HG03108 (cell line): ENCODE measurements at regions not wholly inside any gene's neighbourhood (a gene's known extent, or its start where the extent isn't known, plus 50 kb on each side); places are given as distances from the start of the nearest gene placed in this dataset.
"Not testable (repeated sequence)": the region's sequence is repeated elsewhere in the genome, so short reads cannot be mapped to it uniquely, and the experiment has no call there.

Experiments
- ATAC-seq: cut with Tn5 transposase; IDR thresholded peaks from one replicate; pipeline ENCODE4 v1.9.1; 2021; ENCODE audit warnings: moderate library complexity; ENCODE audit not compliant: unreplicated experiment

- ATAC-seq, result no peak
Observed at GRCh38 chr9:82489201-82489821, 500.7 kb downstream of the SPATA31D1 start.

- ATAC-seq, result no peak
Observed at GRCh38 chr9:82490019-82490499, 501.5 kb downstream of the SPATA31D1 start.

DNA sequence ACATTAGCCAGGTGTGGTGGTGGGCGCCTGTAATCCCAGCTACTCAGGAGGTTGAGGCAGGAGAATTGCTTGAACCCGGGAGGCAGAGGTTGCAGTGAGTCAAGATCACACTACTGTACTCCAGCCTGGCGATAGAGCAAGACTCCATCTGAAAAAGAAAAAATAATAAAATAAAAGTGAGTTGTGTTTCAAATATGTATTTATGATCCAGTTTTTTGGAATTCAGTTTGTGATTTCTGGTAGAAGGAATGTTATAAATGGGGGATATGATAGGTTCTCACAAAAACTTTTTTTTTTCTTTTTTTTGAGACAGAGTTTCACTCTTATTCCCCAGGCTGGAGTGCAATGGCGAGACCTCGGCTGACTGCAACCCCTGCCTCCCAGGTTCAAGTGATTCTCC lies 502.2 kb downstream of the SPATA31D1 start:
- ATAC-seq, result not testable (repeated sequence)

DNA sequence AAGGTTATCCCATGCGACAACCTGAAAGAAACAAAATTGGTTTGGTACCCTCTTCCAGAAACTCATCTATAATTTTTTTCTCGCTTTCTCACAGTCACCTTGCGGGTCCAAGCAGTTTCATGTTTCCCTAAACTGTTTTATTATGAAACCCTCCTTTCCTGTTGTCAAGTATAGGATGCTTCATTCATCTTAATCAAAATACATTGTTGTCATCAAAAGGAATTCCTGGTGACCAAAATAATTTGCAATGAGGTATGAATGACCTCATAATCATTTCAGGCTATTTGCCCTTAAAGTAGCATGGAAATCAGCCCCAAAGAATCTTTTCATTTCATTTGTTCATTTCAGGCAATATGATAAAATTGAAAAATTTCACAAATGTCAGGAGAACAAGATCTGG lies 503.0 kb downstream of the SPATA31D1 start:
- ATAC-seq, result no peak

DNA sequence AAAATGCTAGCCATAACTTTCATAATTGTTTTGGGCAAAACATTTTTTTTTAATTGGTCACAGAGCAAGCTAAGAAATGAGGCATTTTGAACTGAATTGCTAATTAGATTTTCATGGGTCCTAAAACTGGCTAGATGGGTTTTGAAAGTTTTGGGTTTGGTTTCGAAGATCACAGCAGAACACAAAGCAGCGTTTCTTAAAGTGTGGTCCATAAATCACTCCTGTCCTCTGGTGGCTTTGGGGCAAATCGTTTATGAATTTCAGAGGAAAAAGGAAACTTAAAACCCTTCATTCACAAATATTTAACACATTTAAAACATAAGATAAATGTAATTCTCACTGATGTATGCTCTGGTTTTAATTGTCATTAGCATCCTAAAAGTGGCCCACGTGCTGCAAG lies 503.7 kb downstream of the SPATA31D1 start:
- no peak for ATAC-seq

DNA sequence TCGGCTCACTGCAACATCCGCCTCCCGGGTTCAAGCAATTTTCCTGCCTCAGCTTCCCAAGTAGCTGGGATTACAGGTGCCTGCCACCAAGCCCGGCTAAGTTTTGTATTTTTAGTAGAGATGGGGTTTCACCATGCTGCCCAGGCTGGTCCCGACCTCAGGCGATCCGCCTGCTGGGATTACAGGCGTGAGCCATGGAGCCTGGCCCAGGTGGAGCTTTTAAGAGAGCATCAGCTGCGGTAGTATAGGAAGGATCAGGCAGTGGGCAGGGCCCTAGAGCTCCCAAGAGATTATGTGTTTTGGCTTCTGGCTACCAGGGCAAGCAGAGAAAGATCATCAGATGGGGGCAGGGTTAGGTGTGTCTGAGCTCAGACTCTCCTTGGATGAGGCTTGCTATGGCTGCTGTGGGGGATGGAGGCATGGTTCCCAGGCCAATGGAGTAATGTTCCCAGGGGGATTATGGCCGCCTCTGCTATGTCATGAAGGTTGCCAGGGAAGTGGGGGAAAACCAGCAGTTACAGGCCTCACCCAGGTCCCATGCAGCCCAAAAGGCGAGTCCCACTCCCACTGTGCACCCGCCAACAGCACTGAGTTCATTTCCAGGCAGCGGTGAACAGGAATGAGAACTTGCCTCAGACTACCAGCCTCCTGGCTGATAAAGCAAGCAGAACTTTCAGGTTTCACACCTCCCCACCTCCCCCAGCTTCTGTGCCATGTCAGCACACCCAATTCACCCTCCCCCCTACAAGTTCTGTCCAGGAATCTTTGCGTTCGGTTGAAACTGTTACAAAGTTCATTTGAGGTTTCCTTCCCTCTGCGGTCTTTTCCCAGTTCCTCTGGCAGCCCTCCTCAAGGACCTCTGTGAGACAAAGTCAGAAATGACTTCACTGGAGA lies 507.6 kb downstream of the SPATA31D1 start:
- no peak for ATAC-seq

DNA sequence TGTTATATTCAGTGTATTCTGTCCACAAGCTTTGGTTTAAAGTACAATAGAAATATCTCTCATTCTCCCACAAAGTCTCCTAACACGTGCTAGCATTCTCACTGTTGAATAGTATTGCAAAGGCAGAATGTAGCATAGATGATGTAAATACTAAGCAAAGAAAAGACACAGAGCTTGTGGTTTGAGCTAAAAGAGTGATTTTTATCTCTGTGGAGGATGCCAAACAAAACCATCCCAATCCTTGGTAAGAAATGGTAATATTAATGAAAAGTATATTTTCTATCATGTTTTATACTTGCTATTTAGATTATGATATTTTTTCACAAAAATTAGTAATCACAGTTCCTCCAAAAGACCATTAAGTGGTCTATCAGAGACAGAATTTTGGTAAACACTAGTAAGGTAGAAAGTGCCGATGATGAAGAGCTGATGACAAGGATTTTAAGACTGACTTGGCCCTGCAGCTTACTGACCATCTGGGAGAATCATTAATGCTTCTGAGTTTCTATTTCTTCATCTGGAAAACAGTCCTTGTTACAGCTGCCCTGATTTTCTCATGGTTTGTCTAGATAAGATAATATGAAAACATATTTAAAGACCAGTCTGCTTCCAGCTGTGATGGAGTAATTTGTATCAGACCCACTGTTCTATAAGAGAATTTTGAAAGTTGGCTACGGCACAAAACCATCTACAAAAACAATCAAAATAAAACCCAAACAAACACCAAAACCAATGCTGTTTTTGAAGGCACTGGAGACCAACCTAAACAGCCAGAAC lies 510.2 kb downstream of the SPATA31D1 start:
- no peak for ATAC-seq

- ATAC-seq, result no peak
Observed at GRCh38 chr9:82499337-82499736, 510.8 kb downstream of the SPATA31D1 start.

DNA sequence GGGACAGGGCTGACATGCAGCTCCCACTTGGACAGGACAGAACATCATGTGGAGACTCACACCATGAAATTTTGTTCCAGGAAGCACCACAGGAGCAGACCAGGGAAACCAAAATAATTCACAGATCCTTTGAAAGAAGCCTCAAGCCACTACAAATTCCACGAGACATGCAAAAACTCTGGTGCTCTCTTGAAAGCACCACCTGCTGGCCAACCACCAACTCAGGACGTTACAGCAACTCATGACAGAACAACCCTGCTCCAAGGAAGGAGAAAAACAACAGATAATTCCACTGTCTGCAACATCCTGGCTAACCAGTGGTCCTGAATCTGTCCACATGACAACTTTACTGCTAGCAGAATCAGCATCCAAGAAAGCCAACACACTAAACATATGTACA lies 516.0 kb downstream of the SPATA31D1 start:
- no peak for ATAC-seq

GRCh38 chr9:82511626-82512025 lies 523.1 kb downstream of the SPATA31D1 start:
- no peak for ATAC-seq

DNA sequence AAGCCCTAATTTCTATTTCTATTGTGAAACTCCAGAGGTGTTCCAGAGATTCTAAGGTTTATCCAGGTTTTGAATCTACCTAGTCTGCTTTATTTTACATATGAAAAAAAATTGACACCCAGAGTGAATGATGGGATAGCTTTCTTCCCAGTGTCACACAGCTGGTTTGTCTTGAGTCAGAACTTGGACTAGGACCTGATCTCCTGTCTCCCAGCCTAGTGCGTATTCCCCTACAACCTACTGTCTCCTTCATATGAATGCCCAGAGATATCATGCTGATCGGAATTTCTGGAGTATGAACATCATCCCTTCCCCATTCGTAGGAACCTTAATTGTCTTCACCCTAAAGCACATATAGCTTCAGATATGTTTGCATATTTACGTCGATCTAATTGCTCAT lies 524.2 kb downstream of the SPATA31D1 start:
- no peak for ATAC-seq

GRCh38 chr9:82513242-82513751 lies 524.7 kb downstream of the SPATA31D1 start:
- ATAC-seq, result no peak

DNA sequence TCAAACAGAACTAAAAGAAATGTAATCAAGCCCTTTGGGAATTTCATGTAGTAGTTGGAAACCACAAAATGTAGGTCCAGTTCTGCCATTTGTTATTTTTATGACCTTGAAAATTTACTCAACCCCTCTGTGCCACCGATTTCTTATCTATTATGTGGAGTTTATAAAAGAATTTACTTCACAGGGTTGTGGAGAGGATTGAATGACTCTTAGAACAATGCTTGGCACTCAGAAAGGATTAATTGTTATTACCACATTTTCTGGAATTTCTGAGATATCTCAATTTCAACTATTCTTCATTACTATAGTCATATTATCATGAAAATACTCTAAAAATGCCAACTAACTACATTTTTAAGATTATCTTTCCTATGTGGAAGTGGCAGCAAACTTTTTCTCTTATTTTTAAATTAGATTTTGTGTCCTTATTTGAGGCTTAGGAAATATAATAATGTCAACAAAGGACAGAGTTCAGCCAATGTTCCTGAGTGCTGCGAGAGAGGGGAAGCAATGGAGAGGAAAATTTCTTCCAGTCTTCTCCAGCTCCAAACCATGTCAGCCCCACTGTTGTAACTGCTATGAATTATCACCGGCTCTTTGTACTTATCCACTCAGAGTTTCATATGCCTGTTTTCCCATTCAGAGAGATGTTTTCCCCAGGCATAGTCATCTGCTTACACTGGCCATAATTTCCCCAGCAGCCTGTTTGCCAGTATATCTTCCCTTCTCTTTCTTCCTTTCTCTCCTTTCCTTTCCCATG lies 525.6 kb downstream of the SPATA31D1 start:
- no peak for ATAC-seq

DNA sequence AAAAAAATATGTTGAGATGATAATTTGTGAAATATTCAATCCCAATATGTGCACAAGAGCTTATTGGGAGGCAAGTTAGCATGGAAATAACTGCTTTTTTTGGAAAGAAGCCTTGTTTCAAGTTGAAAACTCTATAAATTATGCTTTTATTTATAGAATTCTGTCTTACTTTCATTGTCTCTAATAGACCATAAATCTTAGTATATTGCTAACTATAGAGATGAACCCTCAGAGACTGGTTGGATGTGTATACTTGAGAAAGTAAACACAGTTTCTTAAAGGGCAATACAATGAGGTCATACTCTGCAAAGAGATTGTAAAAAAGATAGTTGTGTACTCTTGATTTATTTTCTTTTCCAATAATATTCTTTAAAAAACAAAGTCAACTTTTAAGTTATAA lies 530.3 kb downstream of the SPATA31D1 start:
- no peak for ATAC-seq

DNA sequence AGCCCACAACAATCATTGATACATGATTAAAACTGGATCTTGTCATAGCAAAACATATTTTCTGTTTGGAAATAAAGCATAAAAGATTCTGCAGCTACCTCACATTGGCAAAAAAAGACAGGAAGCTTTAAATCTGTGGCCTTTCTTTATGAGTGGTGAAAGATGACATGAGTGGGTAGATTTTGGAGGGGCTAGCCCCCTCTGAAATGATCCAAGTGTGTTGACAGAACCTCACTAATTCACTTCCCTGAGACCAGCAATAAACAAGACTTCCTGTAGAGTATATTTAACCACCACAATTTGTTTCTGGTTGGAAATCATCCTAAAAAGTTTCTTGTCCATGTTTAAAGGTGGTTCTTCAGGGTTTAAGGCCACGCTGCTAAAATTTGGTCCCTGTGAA lies 530.8 kb downstream of the SPATA31D1 start:
- no peak for ATAC-seq

DNA sequence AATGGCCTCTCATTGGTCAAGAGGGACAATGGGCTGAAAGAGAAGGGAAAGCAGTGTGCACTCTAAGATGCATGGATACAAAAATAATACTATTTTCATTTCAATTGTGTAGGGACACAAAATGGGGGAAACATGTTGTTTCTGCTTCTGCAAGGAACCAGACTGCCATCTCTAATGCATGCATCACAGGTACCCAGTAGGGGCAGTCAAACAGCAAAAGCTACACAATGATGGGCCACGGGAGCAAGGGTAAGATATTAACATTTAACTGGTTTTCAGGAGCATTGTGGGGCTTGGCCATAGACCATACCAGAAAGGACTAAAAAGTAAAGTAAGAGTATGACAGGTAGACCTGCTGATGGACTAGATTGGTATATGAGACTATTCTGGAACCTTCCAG lies 535.8 kb downstream of the SPATA31D1 start:
- ATAC-seq, result no peak

GRCh38 chr9:82526577-82526976 lies 536.4 kb downstream of the RASEF start:
- no peak for ATAC-seq

DNA sequence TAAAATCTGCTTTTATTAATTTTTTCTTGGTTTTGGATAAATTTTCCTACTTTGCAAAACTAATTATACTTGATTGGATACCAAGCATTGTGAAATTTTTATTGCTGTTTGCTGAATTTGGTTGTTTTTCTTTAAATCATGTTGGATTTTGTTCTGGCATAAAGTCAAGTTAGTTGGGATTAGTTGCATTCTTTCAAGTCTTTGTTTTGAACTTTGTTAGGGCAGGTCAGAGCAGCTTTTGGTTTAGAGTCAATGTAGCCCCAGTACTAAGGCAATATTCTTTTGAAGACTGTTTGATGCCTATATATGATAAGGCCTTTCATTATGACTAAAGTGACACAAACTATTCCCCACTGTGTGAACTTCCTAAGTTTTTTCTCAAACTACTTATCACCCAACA lies 531.1 kb downstream of the RASEF start:
- ATAC-seq, result no peak

- no peak for ATAC-seq
Observed at GRCh38 chr9:82532504-82533180, 530.3 kb downstream of the RASEF start.

DNA sequence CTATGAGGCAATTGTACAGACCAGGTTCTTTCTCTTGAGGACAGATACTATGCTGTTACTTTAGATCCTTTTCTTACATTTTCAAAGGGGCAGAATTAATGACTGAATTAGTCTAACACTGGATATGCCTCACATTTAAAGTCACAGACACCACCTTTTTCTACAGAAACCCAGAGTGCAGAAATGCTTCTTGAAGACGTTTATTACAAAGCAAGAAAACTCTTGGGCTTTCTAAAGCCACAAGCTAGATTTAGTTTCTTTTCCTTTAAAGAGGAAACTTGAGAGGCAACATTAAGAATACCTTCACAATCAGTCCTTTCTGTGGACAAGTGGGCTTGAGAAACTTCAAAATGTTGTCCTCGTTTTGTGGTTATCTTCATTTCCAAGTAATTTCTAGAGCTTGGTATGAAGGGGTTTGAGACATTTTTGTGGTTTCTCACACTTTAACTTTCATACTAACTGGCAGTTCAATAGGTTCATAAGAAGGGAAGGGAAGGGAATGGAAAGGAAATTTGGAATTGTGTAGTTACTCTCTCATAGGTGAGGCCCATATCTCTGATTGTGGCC lies 527.4 kb downstream of the RASEF start:
- ATAC-seq, result no peak
